Mesenchymal stem cell (in vitro differentiated cells and primary cell): ENCODE measurements at regions not wholly inside any gene's neighbourhood (a gene's known extent, or its start where the extent isn't known, plus 50 kb on each side); places are given as distances from the start of the nearest gene placed in this dataset.

Experiments
- DNase-seq: peaks from one replicate; pipeline ENCODE4 v3.0.0-alpha.2; 2013
- H2AFZ ChIP-seq: one replicate; pipeline ENCODE4 v1.6.1; 2013; ENCODE audit warnings: low read depth, mild to moderate bottlenecking, control low read depth, inconsistent platforms, low read length, moderate library complexity
- H2AK5ac ChIP-seq: 2 replicates; pipeline ENCODE4 v1.6.1; 2013; ENCODE audit warnings: low read length, moderate library complexity, mild to moderate bottlenecking, inconsistent platforms; ENCODE audit not compliant: severe bottlenecking
- H2BK120ac ChIP-seq: one replicate; pipeline ENCODE4 v1.6.1; 2013; ENCODE audit warnings: low read depth, mild to moderate bottlenecking, inconsistent platforms, low read length, moderate library complexity
- H2BK12ac ChIP-seq, 2 experiments: one replicate each; pipeline ENCODE4 v1.6.1; 2013; ENCODE audit warnings: inconsistent platforms in 2 of 2, low read length in 2 of 2, mild to moderate bottlenecking in 2 of 2, moderate library complexity in 2 of 2, control low read depth in 1 of 2
- H2BK15ac ChIP-seq: one replicate; pipeline ENCODE4 v1.6.1; 2013; ENCODE audit warnings: mild to moderate bottlenecking, low read depth, inconsistent platforms; ENCODE audit not compliant: poor library complexity, severe bottlenecking
- H2BK5ac ChIP-seq: 2 replicates; pipeline ENCODE4 v1.6.1; 2013; ENCODE audit warnings: low read depth, mild to moderate bottlenecking, low read length, control low read depth, inconsistent platforms; ENCODE audit not compliant: poor library complexity, severe bottlenecking
- H3K14ac ChIP-seq, 2 experiments: one replicate each; pipeline ENCODE4 v1.6.1; 2013; ENCODE audit warnings: inconsistent platforms in 2 of 2, low read length in 2 of 2, control low read depth in 1 of 2, mild to moderate bottlenecking in 1 of 2, moderate library complexity in 1 of 2
- H3K18ac ChIP-seq, 2 experiments: one replicate each; pipeline ENCODE4 v1.6.1; 2013; ENCODE audit warnings: inconsistent platforms in 2 of 2, low read length in 2 of 2, control low read depth in 1 of 2, low read depth in 1 of 2, mild to moderate bottlenecking in 1 of 2
- H3K23ac ChIP-seq, 2 experiments: one replicate each; pipeline ENCODE4 v1.6.1; 2013; ENCODE audit warnings: inconsistent platforms in 2 of 2, low read length in 2 of 2, mild to moderate bottlenecking in 2 of 2, moderate library complexity in 2 of 2, control low read depth in 1 of 2
- H3K27ac ChIP-seq: 2 replicates; pipeline ENCODE4 v1.5.1; 2013; ENCODE audit warnings: mild to moderate bottlenecking, moderate library complexity, low read length, control low read depth, inconsistent platforms; ENCODE audit not compliant: poor library complexity, severe bottlenecking
- H3K27me3 ChIP-seq, 2 experiments: 2 replicates each; pipeline versions ENCODE4 v1.6.1 to v1.7.0; 2013; ENCODE audit warnings: low read length in 2 of 2, mild to moderate bottlenecking in 2 of 2, moderate library complexity in 2 of 2, control low read depth in 1 of 2, inconsistent platforms in 1 of 2; ENCODE audit not compliant: control insufficient read depth in 1 of 2, insufficient read depth in 1 of 2
- H3K36me3 ChIP-seq, 2 experiments: 2 replicates each; pipeline versions ENCODE4 v1.6.1 to v1.7.0; 2013; ENCODE audit warnings: low read length in 2 of 2, control low read depth in 1 of 2, inconsistent platforms in 1 of 2, low read depth in 1 of 2, mild to moderate bottlenecking in 1 of 2; ENCODE audit not compliant: insufficient read depth in 2 of 2, control insufficient read depth in 1 of 2
- H3K4ac ChIP-seq, 2 experiments: one replicate each; pipeline ENCODE4 v1.6.1; 2013; ENCODE audit warnings: inconsistent platforms in 2 of 2, low read length in 2 of 2, mild to moderate bottlenecking in 2 of 2, moderate library complexity in 2 of 2, control low read depth in 1 of 2, low read depth in 1 of 2
- H3K4me1 ChIP-seq: 2 replicates; pipeline ENCODE4 v1.6.1; 2013; ENCODE audit warnings: low read depth, low read length, control low read depth; ENCODE audit not compliant: control insufficient read depth, insufficient read depth
- H3K4me2 ChIP-seq: 2 replicates; pipeline ENCODE4 v1.6.1; 2013; ENCODE audit warnings: low read length, mild to moderate bottlenecking, inconsistent platforms; ENCODE audit not compliant: poor library complexity, severe bottlenecking
- H3K4me3 ChIP-seq, 2 experiments: 2 replicates each; pipeline versions ENCODE4 v1.5.1 to v1.7.0; 2013; ENCODE audit warnings: low read length in 2 of 2, mild to moderate bottlenecking in 2 of 2, control low read depth in 1 of 2, low read depth in 1 of 2; ENCODE audit not compliant: insufficient read depth in 1 of 2
- H3K79me1 ChIP-seq: replicated peaks from 2 replicates; pipeline ENCODE4 v1.6.1; 2013; ENCODE audit warnings: mild to moderate bottlenecking, control low read depth, low read length, inconsistent platforms; ENCODE audit not compliant: poor library complexity, severe bottlenecking
- H3K9ac ChIP-seq: 2 replicates; pipeline ENCODE4 v1.7.0; 2013; ENCODE audit warnings: mild to moderate bottlenecking, low read length, moderate library complexity
- H3K9me3 ChIP-seq: 2 replicates; pipeline ENCODE4 v1.7.0; 2013; ENCODE audit warnings: mild to moderate bottlenecking, low read length; ENCODE audit not compliant: control insufficient read depth
- H4K8ac ChIP-seq: one replicate; pipeline ENCODE4 v1.6.1; 2013; ENCODE audit warnings: inconsistent platforms, mild to moderate bottlenecking, low read length, moderate library complexity
- H4K91ac ChIP-seq: one replicate; pipeline ENCODE4 v1.6.1; 2013; ENCODE audit warnings: mild to moderate bottlenecking, low read length, inconsistent platforms
- WGBS: methylation state at CpG from one replicate; pipeline ENCODE4 v1.1.7; 2013; ENCODE audit warnings: mixed read lengths; 5-methylcytosine and 5-hydroxymethylcytosine counted together

- Histone ChIP-seq H3K79me1 (no peaks in the 10 kb centered on the region), H3K4me2 (no peak overlapping the region), H4K91ac (peak overlapping the region; percentile 28)
These were observed 61.6 kb downstream of the OTOL1 start for GRCh38 chr3:161558236-161558635.

GRCh38 chr3:161559177-161559998 is 62.8 kb downstream of the OTOL1 start:
- Histone ChIP-seq H2BK15ac (no peak overlapping the region), H3K27ac (no peak overlapping the region), H2AFZ (no peak overlapping the region), H2BK5ac (no peak overlapping the region), H3K27me3 (no peaks in the 10 kb centered on the region), H3K36me3 (no peaks in the 10 kb centered on the region), H3K4me3 (peak overlapping the region in 1 of 2 experiments; percentile 11), H3K23ac (no peak overlapping the region), H4K91ac (no peak overlapping the region), H3K18ac (no peak overlapping the region), H4K8ac (no peak overlapping the region), H3K79me1 (no peaks in the 10 kb centered on the region), H3K4me1 (peaks cover 5% of the 10 kb centered on the region), H3K9ac (peak overlapping the region; percentile 36), H3K14ac (no peak overlapping the region), H3K4ac (no peak overlapping the region), H2BK12ac (no peak overlapping the region), H2BK120ac (no peak overlapping the region), H3K9me3 (no peaks in the 10 kb centered on the region), H2AK5ac (no peak overlapping the region), H3K4me2 (no peak overlapping the region)
- WGBS = 6% methylated on average over 4 of the region's 6 CpGs
- peak; percentile 58 for DNase-seq

More at GRCh38 chr3:161558236-161558635, 61.6 kb downstream of the OTOL1 start:
- Histone ChIP-seq H4K8ac (no peak overlapping the region), H3K27me3 (no peaks in the 10 kb centered on the region), H3K4ac (no peak overlapping the region), H2BK5ac (no peak overlapping the region), H2BK15ac (no peak overlapping the region), H2BK12ac (peak overlapping the region in 1 of 2 experiments; percentile 61), H3K27ac (no peak overlapping the region), H3K14ac (no peak overlapping the region), H3K36me3 (no peaks in the 10 kb centered on the region), H3K9ac (no peak overlapping the region), H2AFZ (no peak overlapping the region), H3K4me3 (no peak overlapping the region), H3K4me1 (peaks cover 5% of the 10 kb centered on the region), H3K18ac (peak overlapping the region; percentile 48 to 55), H3K23ac (no peak overlapping the region), H2AK5ac (no peak overlapping the region), H2BK120ac (no peak overlapping the region), H3K9me3 (no peaks in the 10 kb centered on the region)
- 90% methylated on average over 3 of the region's 4 CpGs for WGBS
- no peak for DNase-seq

- 28% methylated on average over 8 of the region's 14 CpGs for WGBS
- Histone ChIP-seq H4K91ac (no peak overlapping the region), H3K27me3 (no peaks in the 10 kb centered on the region), H2AFZ (no peak overlapping the region), H3K18ac (no peak overlapping the region), H2BK5ac (no peak overlapping the region), H2BK120ac (no peak overlapping the region), H3K27ac (no peak overlapping the region), H2AK5ac (no peak overlapping the region), H3K23ac (no peak overlapping the region), H3K14ac (no peak overlapping the region), H3K4ac (no peak overlapping the region), H3K9ac (peak overlapping the region; percentile 36), H3K9me3 (no peaks in the 10 kb centered on the region), H3K4me1 (peaks cover 5% of the 10 kb centered on the region), H3K36me3 (no peaks in the 10 kb centered on the region), H4K8ac (no peak overlapping the region), H3K4me2 (peak overlapping the region; percentile 45), H3K79me1 (no peaks in the 10 kb centered on the region), H2BK12ac (no peak overlapping the region), H2BK15ac (no peak overlapping the region), H3K4me3 (peak overlapping the region in 1 of 2 experiments; percentile 11)
- DNase-seq = peak; percentile 52
These were observed 63.5 kb downstream of the OTOL1 start for GRCh38 chr3:161560008-161560637.

- no peak overlapping the region for H2BK5ac ChIP-seq
- H2BK120ac ChIP-seq = no peak overlapping the region
- no peaks in the 10 kb centered on the region for H3K4me1 ChIP-seq
- H4K8ac ChIP-seq = no peak overlapping the region
- H3K36me3 ChIP-seq = no peaks in the 10 kb centered on the region
- H3K18ac ChIP-seq = no peak overlapping the region
- H3K27me3 ChIP-seq = no peaks in the 10 kb centered on the region
- H2AFZ ChIP-seq = no peak overlapping the region
- no peak overlapping the region for H3K4me2 ChIP-seq
- no peak overlapping the region for H3K14ac ChIP-seq
- H2BK12ac ChIP-seq = no peak overlapping the region
- 94% methylated on average over 4 of the region's 5 CpGs for WGBS
- no peak overlapping the region for H3K27ac ChIP-seq
- no peaks in the 10 kb centered on the region for H3K9me3 ChIP-seq
- H3K9ac ChIP-seq = peak overlapping the region; percentile 68
- no peak overlapping the region for H3K4ac ChIP-seq
- H2BK15ac ChIP-seq = no peak overlapping the region
- H2AK5ac ChIP-seq = no peak overlapping the region
- no peak overlapping the region for H3K23ac ChIP-seq
- no peak for DNase-seq
- H3K79me1 ChIP-seq = no peaks in the 10 kb centered on the region
- H4K91ac ChIP-seq = no peak overlapping the region
- H3K4me3 ChIP-seq = peak overlapping the region in 1 of 2 experiments; percentile 38
These were observed 71.2 kb downstream of the OTOL1 start for GRCh38 chr3:161567577-161568361.
